ENCODE measurements at regions not wholly inside any gene's neighbourhood (a gene's known extent, or its start where the extent isn't known, plus 50 kb on each side); places are given as distances from the start of the nearest gene placed in this dataset.
"Not testable (repeated sequence)": the region's sequence is repeated elsewhere in the genome, so short reads cannot be mapped to it uniquely, and the experiment has no call there.

DNA sequence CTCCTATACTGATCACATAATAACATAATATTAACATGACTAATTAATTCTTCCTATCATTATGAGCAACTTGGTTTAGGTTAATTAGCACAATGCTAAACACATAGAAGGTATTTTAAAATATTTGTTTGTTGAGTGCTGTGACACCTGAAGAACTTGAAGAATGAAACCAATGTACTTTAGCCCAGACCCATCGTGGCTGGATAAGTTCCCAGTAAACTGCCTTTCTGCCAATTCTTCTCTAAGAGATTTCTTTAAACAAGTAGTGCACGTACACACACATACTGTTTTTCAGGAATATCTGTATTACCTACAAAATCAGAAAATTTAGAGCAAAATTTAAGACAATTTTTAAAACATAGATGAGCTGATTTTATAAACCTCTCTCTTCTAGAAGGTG is 207.4 kb upstream of the SSTR1 start:
- no peak for DNase-seq

- DNase-seq, result no peak
These were observed 206.2 kb upstream of the SSTR1 start for GRCh38 chr14:38001501-38001900.

- DNase-seq, result no peak
These were observed 203.7 kb upstream of the SSTR1 start for GRCh38 chr14:38003746-38004609.

- no peak for DNase-seq
These were observed 203.2 kb upstream of the SSTR1 start for GRCh38 chr14:38004610-38004879.

DNA sequence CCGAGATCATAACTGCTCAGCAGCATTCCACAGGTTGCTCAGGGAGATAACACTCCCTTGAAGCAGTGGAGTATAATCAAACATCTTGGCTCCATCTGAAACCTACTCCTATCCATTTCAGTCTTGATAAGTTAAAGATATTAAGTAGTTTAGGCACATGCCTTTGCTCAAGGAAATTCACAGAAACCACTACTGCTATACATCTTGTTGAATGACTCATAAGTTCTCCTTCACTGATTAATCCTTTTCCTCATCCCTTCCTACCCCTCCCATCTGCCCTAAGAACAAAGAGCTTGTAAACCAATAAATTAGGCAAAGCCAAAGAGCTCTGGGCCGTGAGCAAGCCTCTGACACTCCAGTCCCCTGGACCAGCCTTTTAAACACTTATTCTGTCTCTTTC is 196.5 kb upstream of the SSTR1 start:
- DNase-seq, result not testable (repeated sequence)

- DNase-seq, result no peak
These were observed 195.6 kb upstream of the SSTR1 start for GRCh38 chr14:38012056-38012455.

DNA sequence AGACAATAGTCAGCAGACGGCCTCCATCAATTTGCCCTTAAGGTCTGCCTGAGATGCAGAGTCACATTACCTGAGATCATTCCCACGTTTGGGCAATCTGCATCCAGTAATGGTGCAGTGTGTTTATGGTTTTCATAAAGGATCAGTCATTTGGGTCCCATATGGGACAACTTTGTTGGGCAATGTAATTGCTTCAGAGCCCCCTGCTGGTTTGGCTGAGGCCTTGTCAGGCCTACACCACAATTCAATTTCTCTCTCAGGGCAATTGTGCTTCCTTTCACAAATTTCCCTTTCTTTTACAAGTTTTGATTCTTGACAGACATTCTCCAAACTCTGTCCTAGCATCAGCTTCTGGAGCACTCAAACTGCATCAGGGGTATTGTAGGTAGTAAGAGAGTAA is 191.2 kb upstream of the SSTR1 start:
- DNase-seq, result no peak

DNA sequence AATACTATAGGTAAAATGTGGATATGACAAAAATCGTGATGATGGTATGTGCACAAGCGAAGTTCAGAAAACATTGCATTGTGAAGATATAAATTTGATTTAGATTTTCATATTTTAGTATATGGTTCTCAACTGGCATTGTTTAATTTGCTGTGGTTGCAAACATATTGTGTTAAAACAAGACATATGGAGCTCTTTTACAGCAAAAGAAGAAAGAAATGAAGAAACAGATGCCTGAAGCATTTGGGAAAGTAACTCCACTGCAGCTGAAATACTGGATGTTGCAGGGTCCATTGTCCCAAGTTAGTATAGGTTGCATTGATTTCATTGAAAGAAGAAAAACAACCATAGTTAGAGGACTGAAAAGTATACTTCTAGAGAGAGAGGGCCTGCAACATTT is 185.8 kb upstream of the SSTR1 start:
- DNase-seq, result no peak

DNA sequence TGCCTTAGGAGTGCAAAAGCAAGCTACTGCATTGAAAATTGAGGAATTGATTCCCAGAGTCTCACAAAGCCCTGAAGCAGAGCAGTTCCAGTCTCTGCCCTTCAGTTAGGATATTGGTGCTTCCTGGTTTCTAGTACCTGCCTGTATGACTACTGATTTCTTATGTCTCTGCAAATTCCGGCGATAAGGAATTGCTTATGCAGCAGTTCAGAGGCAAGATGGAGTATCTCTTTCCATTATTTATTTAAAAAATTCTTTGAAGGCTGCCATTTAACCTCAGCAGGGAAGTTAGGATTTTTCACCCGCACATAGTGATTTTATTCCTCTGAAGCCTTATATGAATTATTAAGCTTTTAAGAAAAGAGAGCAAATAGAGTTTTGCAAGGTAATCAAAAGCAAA is 184.9 kb upstream of the SSTR1 start:
- no peak for DNase-seq

GRCh38 chr14:38038171-38038570 is 169.5 kb upstream of the SSTR1 start:
- DNase-seq, result no peak

DNA sequence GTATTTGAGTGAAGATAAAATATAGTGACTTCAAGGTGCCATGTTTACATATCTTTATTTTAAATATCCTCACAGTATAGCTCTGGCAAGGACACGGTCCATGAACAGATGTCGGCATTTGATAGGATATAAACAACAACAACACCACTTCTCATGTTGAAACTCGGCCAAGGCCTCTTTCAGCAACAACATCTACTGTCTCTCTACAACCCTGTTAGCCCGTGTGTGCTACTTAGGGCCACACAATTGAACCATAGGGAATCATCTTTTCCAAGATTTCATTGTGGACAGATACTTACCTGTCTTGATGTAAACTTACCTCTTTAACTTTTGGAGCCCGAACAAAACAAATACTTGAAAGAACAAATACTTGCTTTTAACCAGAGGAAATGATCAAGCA is 168.7 kb upstream of the SSTR1 start:
- no peak for DNase-seq

DNA sequence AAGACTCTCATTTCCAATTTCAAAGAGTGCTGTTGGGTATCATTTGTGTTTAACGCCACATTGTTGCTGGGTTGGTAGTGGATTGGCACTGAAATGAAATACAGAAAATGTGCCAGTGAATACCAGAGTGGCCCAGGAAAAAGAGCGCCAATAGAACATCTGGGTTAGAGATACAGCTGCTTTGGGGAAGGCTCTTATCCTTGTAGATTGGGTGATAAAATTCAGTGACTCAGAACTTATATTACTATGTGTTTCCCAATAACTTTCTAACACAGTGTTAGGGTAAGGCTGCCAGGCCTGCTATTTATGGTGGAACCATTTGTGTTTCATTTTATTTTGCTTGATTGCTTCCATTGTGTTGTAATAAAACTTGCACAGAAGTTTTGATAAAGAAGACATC is 168.2 kb upstream of the SSTR1 start:
- DNase-seq, result no peak

GRCh38 chr14:38040411-38040810 is 167.3 kb upstream of the SSTR1 start:
- DNase-seq, result no peak

- DNase-seq, result no peak
These were observed 165.4 kb upstream of the SSTR1 start for GRCh38 chr14:38042322-38042721.

DNA sequence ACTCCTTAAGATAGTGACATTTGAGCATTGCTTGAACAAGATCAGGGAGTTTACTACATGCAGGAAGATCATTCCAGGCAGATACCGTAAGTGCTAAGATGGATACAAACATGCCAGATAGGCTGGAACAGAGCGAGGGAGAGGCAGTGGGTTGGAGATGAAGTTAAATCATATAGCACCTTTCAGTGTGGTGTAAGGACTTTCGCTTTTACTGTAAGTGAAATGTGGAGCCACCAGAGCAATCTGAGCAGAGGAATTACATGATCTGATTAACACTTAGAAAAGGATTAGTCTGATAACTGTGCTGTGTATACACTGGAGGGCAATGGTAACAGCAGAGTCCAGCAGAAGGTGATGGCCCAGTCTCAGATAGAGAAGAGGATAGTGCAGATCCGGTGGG is 163.0 kb upstream of the SSTR1 start:
- DNase-seq, result no peak

GRCh38 chr14:38045461-38045860 is 162.2 kb upstream of the SSTR1 start:
- no peak for DNase-seq

DNA sequence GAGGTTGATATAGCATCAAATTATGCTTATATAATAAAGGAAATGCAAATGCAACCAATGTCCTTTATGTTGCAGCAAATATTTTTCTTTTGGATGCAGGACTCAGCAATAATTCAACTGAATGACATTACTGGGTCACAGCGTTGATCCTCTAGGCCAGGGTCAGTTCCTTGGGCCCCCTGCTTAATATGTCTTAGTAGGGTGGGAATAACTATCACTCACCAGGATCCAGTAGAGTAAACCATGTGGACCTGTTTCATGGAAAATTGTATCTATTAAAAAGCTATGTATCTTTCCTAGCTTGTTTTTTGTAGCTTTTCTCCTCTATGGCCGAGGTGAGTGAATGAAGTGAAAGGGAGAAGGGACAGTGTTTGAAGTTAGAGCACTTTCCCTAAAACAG is 161.5 kb upstream of the SSTR1 start:
- no peak for DNase-seq

- DNase-seq, result no peak
These were observed 160.4 kb upstream of the SSTR1 start for GRCh38 chr14:38047195-38047902.

- DNase-seq, result no peak
These were observed 154.0 kb upstream of the SSTR1 start for GRCh38 chr14:38053666-38054065.

- no peak for DNase-seq
These were observed 151.4 kb upstream of the SSTR1 start for GRCh38 chr14:38056270-38056669.

GRCh38 chr14:38062223-38062622 is 145.5 kb upstream of the SSTR1 start:
- not testable (repeated sequence) for DNase-seq

- no peak for DNase-seq
These were observed 143.9 kb upstream of the SSTR1 start for GRCh38 chr14:38063711-38064320.

DNA sequence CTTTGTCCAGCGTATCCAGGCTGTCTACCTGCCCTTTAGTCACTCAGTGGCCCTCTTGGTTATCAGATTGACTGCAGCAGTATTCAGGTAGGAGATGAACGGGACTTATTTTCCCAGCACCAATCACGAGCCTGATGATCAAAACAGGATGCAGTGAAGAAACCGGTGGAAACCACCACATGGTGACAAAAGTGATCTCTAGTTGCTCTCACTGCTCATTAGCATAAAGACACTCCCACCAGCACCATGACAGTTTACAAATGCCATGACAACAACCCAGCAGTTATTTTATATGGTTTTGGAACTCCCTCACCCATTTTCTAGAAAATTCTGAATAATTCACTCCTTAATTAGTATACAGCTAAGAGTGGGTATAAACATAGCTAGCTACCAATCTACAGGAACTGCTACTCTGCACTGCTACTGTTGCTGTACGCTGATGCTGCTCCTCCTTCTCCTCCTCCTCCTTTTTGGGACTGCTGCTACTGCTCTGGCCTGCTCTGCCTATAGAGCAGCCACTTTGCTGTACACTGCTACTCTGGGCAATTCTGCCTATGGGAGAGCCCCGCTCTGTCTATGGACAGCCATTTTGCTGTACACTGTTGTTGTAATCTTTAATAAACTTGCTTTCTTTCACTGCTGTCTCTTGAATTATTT is 142.5 kb upstream of the SSTR1 start:
- no peak for DNase-seq

All from retina (tissue), 1 donor.